ENCODE measurements at regions not wholly inside any gene's neighbourhood (a gene's known extent, or its start where the extent isn't known, plus 50 kb on each side); places are given as distances from the start of the nearest gene placed in this dataset.
A peak's percentile ranks its signal among the peaks of the same experiment; 100 is the strongest.

- no peak overlapping the region for H3K4me3 ChIP-seq
- no peaks in the 10 kb centered on the region for H3K36me3 ChIP-seq
- H3K4me1 ChIP-seq (replicated peaks): no peaks in the 10 kb centered on the region
- H3K27me3 ChIP-seq (replicated peaks; ENCODE audit: insufficient read depth): no peaks in the 10 kb centered on the region
- intact Hi-C loops (cut with DNase I): no loop called here
- TF ChIP-seq POLR2AphosphoS5 (IDR thresholded peaks at IDR 0.05): no peak
- TF ChIP-seq, protein P1, sequence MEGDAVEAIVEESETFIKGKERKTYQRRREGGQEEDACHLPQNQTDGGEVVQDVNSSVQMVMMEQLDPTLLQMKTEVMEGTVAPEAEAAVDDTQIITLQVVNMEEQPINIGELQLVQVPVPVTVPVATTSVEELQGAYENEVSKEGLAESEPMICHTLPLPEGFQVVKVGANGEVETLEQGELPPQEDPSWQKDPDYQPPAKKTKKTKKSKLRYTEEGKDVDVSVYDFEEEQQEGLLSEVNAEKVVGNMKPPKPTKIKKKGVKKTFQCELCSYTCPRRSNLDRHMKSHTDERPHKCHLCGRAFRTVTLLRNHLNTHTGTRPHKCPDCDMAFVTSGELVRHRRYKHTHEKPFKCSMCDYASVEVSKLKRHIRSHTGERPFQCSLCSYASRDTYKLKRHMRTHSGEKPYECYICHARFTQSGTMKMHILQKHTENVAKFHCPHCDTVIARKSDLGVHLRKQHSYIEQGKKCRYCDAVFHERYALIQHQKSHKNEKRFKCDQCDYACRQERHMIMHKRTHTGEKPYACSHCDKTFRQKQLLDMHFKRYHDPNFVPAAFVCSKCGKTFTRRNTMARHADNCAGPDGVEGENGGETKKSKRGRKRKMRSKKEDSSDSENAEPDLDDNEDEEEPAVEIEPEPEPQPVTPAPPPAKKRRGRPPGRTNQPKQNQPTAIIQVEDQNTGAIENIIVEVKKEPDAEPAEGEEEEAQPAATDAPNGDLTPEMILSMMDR (IDR thresholded peaks at IDR 0.05): no peak
- no peak for TF ChIP-seq POLR2A (IDR thresholded peaks at IDR 0.05)
- no peak overlapping the region for H3K27ac ChIP-seq
- no peaks in the 10 kb centered on the region for H3K9me3 ChIP-seq
- DNase-seq (ENCODE audit: low spot score): no peak
- 74% methylated on average over 4 of the region's 4 CpGs for WGBS
Observed at GRCh38 chr16:63363738-63364137, 1327.5 kb upstream of the CDH8 start.

GRCh38 chr16:63361032-63361624 is 1324.9 kb upstream of the CDH8 start:
- 3% methylated on average over 1 of the region's 1 CpG for WGBS
- H3K27ac ChIP-seq: no peak overlapping the region
- no peaks in the 10 kb centered on the region for H3K4me1 ChIP-seq (replicated peaks)
- no peaks in the 10 kb centered on the region for H3K36me3 ChIP-seq
- intact Hi-C loops (cut with DNase I): no loop called here
- no peaks in the 10 kb centered on the region for H3K9me3 ChIP-seq
- no peak for DNase-seq (ENCODE audit: low spot score)
- no peaks in the 10 kb centered on the region for H3K27me3 ChIP-seq (replicated peaks; ENCODE audit: insufficient read depth)
- H3K4me3 ChIP-seq: no peak overlapping the region
- no peak for TF ChIP-seq POLR2AphosphoS5 (IDR thresholded peaks at IDR 0.05)
- TF ChIP-seq, protein P1 (IDR thresholded peaks at IDR 0.05): peak; percentile 14 to 64 (median 50)
- no peak for TF ChIP-seq POLR2A (IDR thresholded peaks at IDR 0.05)

GRCh38 chr16:63349961-63350360 is 1313.7 kb upstream of the CDH8 start:
- WGBS: 89% methylated on average over 1 of the region's 1 CpG

DNA sequence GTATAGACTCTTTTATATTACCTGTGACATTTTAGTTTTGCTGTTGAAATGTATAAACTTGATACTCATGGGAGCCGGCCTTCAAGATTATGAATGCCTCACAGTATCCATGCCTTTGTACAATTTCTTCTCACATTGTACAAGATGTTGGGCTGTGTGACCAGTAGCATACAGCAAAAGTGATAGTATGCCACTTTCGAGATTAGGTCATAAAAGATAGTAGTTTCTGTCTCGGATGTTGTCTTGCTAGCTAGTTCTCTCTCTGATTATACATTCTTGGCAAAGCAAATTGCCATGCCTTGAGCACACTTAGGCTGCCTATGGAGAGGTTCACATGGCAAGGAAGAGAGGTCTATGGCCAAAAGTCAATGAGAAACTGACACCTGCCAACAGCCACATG is 1309.8 kb upstream of the CDH8 start:
- H3K27ac ChIP-seq: no peak overlapping the region
- no peak for TF ChIP-seq POLR2AphosphoS5 (IDR thresholded peaks at IDR 0.05)
- TF ChIP-seq, protein P1 (IDR thresholded peaks at IDR 0.05): no peak
- TF ChIP-seq POLR2A (IDR thresholded peaks at IDR 0.05): no peak
- no peaks in the 10 kb centered on the region for H3K36me3 ChIP-seq
- H3K27me3 ChIP-seq (replicated peaks; ENCODE audit: insufficient read depth): no peaks in the 10 kb centered on the region
- H3K9me3 ChIP-seq: no peaks in the 10 kb centered on the region
- H3K4me3 ChIP-seq: no peak overlapping the region
- no peak for DNase-seq (ENCODE audit: low spot score)
- WGBS: 94% methylated on average over 3 of the region's 3 CpGs
- intact Hi-C loops (cut with DNase I): no loop called here
- H3K4me1 ChIP-seq (replicated peaks): no peaks in the 10 kb centered on the region

More at GRCh38 chr16:63349961-63350360, 1313.7 kb upstream of the CDH8 start:
- Histone ChIP-seq H3K36me3 (no peaks in the 10 kb centered on the region), H3K4me3 (no peak overlapping the region), H3K27me3 (replicated peaks; ENCODE audit: insufficient read depth) (no peaks in the 10 kb centered on the region), H3K4me1 (replicated peaks) (no peaks in the 10 kb centered on the region), H3K27ac (no peak overlapping the region), H3K9me3 (no peaks in the 10 kb centered on the region)
- TF ChIP-seq, protein P1 (IDR thresholded peaks at IDR 0.05): no peak
- TF ChIP-seq POLR2A (IDR thresholded peaks at IDR 0.05) (no peak), POLR2AphosphoS5 (IDR thresholded peaks at IDR 0.05) (no peak)
- intact Hi-C loops (cut with DNase I): no loop called here
- DNase-seq (ENCODE audit: low spot score): no peak

DNA sequence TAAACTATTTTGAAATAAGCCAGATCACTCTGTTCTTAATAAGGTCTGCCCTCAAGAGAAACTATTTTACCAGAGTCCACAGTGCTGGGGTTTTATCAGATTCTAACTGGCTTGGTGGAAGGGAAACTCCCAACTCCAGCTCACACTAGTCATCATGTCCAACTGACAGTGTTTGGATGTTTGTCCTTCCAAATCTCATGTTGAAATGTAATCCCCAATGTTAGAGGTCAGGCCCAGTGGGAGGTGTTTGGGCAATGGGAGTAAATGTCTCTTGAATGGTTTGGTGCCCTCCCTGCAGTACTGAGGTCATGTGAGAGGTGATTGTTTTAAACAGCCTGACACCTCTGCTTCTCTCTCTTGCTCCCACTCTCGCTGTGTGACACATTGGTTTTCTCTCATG is 1301.0 kb upstream of the CDH8 start:
- WGBS: 89% methylated on average over 1 of the region's 1 CpG
- no peaks in the 10 kb centered on the region for H3K4me1 ChIP-seq (replicated peaks)
- H3K36me3 ChIP-seq: no peaks in the 10 kb centered on the region
- H3K27me3 ChIP-seq (replicated peaks; ENCODE audit: insufficient read depth): no peaks in the 10 kb centered on the region
- intact Hi-C loops (cut with DNase I): no loop called here
- H3K27ac ChIP-seq: no peak overlapping the region
- no peak overlapping the region for H3K4me3 ChIP-seq
- TF ChIP-seq POLR2A (IDR thresholded peaks at IDR 0.05) (no peak), POLR2AphosphoS5 (IDR thresholded peaks at IDR 0.05) (no peak)
- TF ChIP-seq, protein P1 (IDR thresholded peaks at IDR 0.05): no peak
- DNase-seq (ENCODE audit: low spot score): no peak
- no peaks in the 10 kb centered on the region for H3K9me3 ChIP-seq

All from prostate gland (tissue), 2 donors.